ENCODE measurements at regions not wholly inside any gene's neighbourhood (a gene's known extent, or its start where the extent isn't known, plus 50 kb on each side); places are given as distances from the start of the nearest gene placed in this dataset.

DNA sequence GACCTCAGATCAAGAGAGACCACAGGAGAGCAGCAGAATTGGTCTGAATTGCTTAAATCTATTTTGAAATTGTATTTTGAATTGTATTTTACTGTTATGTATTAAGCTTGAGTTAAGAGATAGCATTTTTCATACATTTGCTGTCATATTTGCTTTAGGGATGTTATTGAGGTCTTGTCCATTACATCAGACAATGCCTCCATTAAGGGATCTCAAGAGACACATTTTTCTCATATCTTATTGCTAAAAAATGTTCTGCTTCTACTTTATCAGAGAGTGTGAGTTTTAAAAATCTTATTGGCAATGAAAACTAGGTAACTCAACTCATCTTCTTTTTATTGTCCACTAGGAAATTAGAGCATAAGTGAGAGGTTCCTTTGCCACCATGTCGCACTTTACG, 66.8 kb upstream of the CTAGE1 start:
- TF ChIP-seq, protein P1, sequence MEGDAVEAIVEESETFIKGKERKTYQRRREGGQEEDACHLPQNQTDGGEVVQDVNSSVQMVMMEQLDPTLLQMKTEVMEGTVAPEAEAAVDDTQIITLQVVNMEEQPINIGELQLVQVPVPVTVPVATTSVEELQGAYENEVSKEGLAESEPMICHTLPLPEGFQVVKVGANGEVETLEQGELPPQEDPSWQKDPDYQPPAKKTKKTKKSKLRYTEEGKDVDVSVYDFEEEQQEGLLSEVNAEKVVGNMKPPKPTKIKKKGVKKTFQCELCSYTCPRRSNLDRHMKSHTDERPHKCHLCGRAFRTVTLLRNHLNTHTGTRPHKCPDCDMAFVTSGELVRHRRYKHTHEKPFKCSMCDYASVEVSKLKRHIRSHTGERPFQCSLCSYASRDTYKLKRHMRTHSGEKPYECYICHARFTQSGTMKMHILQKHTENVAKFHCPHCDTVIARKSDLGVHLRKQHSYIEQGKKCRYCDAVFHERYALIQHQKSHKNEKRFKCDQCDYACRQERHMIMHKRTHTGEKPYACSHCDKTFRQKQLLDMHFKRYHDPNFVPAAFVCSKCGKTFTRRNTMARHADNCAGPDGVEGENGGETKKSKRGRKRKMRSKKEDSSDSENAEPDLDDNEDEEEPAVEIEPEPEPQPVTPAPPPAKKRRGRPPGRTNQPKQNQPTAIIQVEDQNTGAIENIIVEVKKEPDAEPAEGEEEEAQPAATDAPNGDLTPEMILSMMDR (IDR thresholded peaks at IDR 0.05; ENCODE audit: borderline replicate concordance, extremely low read depth, low read length, poor library complexity, severe bottlenecking), result no peak
- TF ChIP-seq EZH2 (IDR thresholded peaks at IDR 0.05; ENCODE audit: borderline replicate concordance, low read depth, low read length, severe bottlenecking), result no peak

All from DND-41 (cell line).